Activated B cell treated with CpG ODN at 0.5 μM for 24 hours (primary cell): ENCODE measurements at regions not wholly inside any gene's neighbourhood (a gene's known extent, or its start where the extent isn't known, plus 50 kb on each side); places are given as distances from the start of the nearest gene placed in this dataset.

Experiments
- ATAC-seq: fragments of 200-7000 bp; cut with Tn5 transposase; one replicate; pipeline ENCODE4 v1.10.0; 2021; ENCODE audit warnings: low read depth, mild to moderate bottlenecking, moderate library complexity
- CTCF ChIA-PET: fragments of 350-600 bp; sonication (Branson Sonifier 250); formaldehyde crosslinking; loops from one replicate; lab custom pipeline; 2021; ENCODE audit warnings: antibody characterized with exemption; lab: Charles Lee
- POLR2A ChIA-PET: fragments of 350-600 bp; sonication (Branson Sonifier 250); formaldehyde crosslinking; loops from one replicate; lab custom pipeline; 2021; ENCODE audit warnings: antibody characterized with exemption; lab: Charles Lee
- DNase-seq: peaks from one replicate; pipeline ENCODE4 v3.0.0; 2022
- H3K27ac Mint-ChIP-seq: one replicate; pipeline ENCODE4 v1.8.0; 2020; ENCODE audit warnings: mixed read lengths
- H3K27me3 Mint-ChIP-seq: one replicate; pipeline ENCODE4 v1.8.0; 2021; ENCODE audit warnings: mixed read lengths
- H3K36me3 Mint-ChIP-seq: one replicate; pipeline ENCODE4 v1.8.0; 2021; ENCODE audit warnings: low read depth, mixed read lengths
- H3K4me1 Mint-ChIP-seq: one replicate; pipeline ENCODE4 v1.8.0; 2021; ENCODE audit warnings: mixed read lengths
- H3K4me3 Mint-ChIP-seq: one replicate; pipeline ENCODE4 v1.8.0; 2020; ENCODE audit warnings: mild to moderate bottlenecking, mixed read lengths
- H3K9me3 Mint-ChIP-seq: one replicate; pipeline ENCODE4 v1.8.0; 2020; ENCODE audit warnings: mixed read lengths
- CTCF ChIP-seq: fragments of 200-600 bp; IDR thresholded peaks from one replicate; pipeline ENCODE4 v1.8.0; 2022; ENCODE audit warnings: antibody characterized with exemption, mild to moderate bottlenecking
- intact Hi-C: fragments of 100-400 bp; cut with micrococcal nuclease; formaldehyde crosslinking; loops from one replicate; pipeline ENCODE4 v1.15.1; 2024

- no peaks in the 10 kb centered on the region for H3K27me3 Mint-ChIP-seq
- ChIA-PET CTCF (no interaction called here), POLR2A (no interaction called here)
- TF ChIP-seq CTCF: no peak
- DNase-seq: no peak
- ATAC-seq: no peak
- no peaks in the 10 kb centered on the region for H3K36me3 Mint-ChIP-seq
- intact Hi-C loops: no loop called here
- no peaks in the 10 kb centered on the region for H3K9me3 Mint-ChIP-seq
- H3K4me1 Mint-ChIP-seq: no peaks in the 10 kb centered on the region
- H3K27ac Mint-ChIP-seq: no peak overlapping the region
- H3K4me3 Mint-ChIP-seq: no peak overlapping the region
These were observed 322.3 kb downstream of the GLRX3 start for GRCh38 chr10:130458509-130458908.

DNA sequence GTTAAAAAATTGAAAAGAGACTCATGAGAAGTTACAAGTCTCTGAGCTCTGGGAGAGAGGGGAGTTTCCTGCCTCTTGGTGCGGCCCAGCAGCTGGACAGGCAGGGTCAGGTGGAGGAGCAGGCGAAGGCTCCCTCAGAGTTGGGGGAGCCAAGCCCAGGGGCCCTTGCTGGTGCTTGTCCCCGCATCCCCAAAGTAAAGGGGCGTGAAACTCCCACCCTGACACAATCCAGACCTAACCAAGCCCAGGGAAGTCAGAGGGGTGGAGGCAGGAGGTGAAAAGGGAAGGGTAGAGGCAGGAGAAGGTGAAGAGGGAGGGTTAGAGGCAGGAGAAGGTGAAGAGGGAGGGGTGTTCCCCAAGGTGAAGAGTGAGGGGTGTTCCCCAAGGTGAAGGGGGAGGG lies 322.8 kb downstream of the GLRX3 start:
- H3K36me3 Mint-ChIP-seq: no peaks in the 10 kb centered on the region
- POLR2A ChIA-PET: no interaction called here
- H3K27me3 Mint-ChIP-seq: no peaks in the 10 kb centered on the region
- no peak overlapping the region for H3K4me3 Mint-ChIP-seq
- intact Hi-C loops: no loop called here
- no peak overlapping the region for H3K27ac Mint-ChIP-seq
- TF ChIP-seq CTCF: no peak
- DNase-seq (no peak), ATAC-seq (no peak)
- no peaks in the 10 kb centered on the region for H3K9me3 Mint-ChIP-seq
- CTCF ChIA-PET: no interaction called here
- no peaks in the 10 kb centered on the region for H3K4me1 Mint-ChIP-seq

DNA sequence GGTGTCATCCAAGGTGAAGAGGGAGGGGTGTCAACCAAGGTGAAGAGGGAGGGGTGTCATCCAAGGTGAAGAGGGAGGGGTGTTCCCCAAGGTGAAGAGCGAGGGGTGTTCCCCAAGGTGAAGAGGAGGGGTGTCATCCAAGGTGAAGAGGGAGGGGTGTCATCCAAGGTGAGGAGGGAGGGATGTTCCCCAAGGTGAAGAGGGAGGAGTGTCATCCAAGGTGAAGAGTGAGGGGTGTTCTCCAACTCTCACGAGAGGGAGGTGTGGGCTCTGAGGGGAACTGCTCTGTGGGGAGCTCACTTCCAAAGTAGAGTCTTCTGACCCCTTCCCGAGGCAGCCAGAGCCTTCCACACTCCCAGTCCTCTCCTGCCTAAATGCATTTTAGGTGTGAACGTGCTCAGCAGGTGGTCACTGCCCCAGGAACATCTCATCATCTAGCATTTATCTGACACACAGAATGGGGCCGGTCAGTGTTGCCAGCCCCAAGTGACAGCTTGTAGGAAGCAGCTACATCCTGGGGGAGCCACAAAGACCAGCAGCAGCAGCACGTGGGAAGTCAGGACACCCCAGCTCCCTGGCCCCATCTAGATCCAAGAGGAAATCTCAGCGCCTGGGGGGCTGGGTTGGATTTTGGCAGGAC lies 323.8 kb downstream of the GLRX3 start:
- Mint-ChIP-seq H3K36me3 (no peaks in the 10 kb centered on the region), H3K27ac (no peak overlapping the region), H3K4me3 (no peak overlapping the region), H3K27me3 (no peaks in the 10 kb centered on the region), H3K4me1 (no peaks in the 10 kb centered on the region), H3K9me3 (no peaks in the 10 kb centered on the region)
- DNase-seq: no peak
- CTCF ChIA-PET: no interaction called here
- intact Hi-C loops: no loop called here
- POLR2A ChIA-PET: no interaction called here
- TF ChIP-seq CTCF: no peak
- ATAC-seq: no peak

DNA sequence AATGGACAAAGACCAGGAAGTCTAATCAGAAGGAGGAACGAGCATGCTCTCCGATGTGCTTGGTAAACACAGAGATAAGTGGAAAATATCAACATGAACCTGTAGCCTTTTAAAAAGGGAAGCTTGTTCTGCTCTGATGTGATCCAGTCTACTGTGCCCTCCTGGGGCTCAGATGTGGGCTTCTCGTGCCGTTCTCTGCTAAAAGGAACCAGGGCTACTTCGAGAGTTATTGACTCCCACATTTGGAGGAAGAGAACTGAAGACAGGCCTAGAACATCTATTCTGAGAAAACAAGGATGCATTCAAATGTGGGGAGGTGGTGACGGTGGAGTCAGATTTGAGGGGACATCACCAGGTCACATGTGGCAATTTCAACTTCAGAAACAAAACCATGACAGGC lies 325.4 kb downstream of the GLRX3 start:
- H3K9me3 Mint-ChIP-seq: peaks cover 3% of the 10 kb centered on the region
- intact Hi-C loops: no loop called here
- H3K4me3 Mint-ChIP-seq: no peak overlapping the region
- no peak overlapping the region for H3K27ac Mint-ChIP-seq
- ChIA-PET POLR2A (no interaction called here), CTCF (no interaction called here)
- DNase-seq (no peak), ATAC-seq (no peak)
- no peaks in the 10 kb centered on the region for H3K27me3 Mint-ChIP-seq
- no peaks in the 10 kb centered on the region for H3K4me1 Mint-ChIP-seq
- no peaks in the 10 kb centered on the region for H3K36me3 Mint-ChIP-seq
- no peak for TF ChIP-seq CTCF

- ChIA-PET POLR2A (no interaction called here), CTCF (no interaction called here)
- Mint-ChIP-seq H3K27me3 (no peaks in the 10 kb centered on the region), H3K9me3 (peaks cover 12% of the 10 kb centered on the region), H3K36me3 (no peaks in the 10 kb centered on the region), H3K27ac (no peak overlapping the region), H3K4me1 (no peaks in the 10 kb centered on the region), H3K4me3 (no peak overlapping the region)
- TF ChIP-seq CTCF: no peak
- ATAC-seq (no peak), DNase-seq (no peak)
- intact Hi-C loops: no loop called here
These were observed 327.1 kb downstream of the GLRX3 start for GRCh38 chr10:130463104-130463875.
